ENCODE measurements at regions not wholly inside any gene's neighbourhood (a gene's known extent, or its start where the extent isn't known, plus 50 kb on each side); places are given as distances from the start of the nearest gene placed in this dataset.

- DNase-seq (ENCODE audit: low spot score): peak; percentile 7
- TF ChIP-seq CTCF (IDR thresholded peaks at IDR 0.05; ENCODE audit: unreplicated experiment): peak; percentile 36
- no peaks in the 10 kb centered on the region for H3K36me3 Mint-ChIP-seq (ENCODE audit: low read depth, unreplicated experiment)
- H3K9me3 Mint-ChIP-seq (ENCODE audit: unreplicated experiment): no peaks in the 10 kb centered on the region
- H3K4me3 Mint-ChIP-seq (ENCODE audit: unreplicated experiment): no peak overlapping the region
- no peak overlapping the region for H3K27ac Mint-ChIP-seq (ENCODE audit: unreplicated experiment)
- no peaks in the 10 kb centered on the region for H3K4me1 Mint-ChIP-seq (ENCODE audit: unreplicated experiment)
- H3K27me3 Mint-ChIP-seq (ENCODE audit: unreplicated experiment): no peaks in the 10 kb centered on the region
These were observed 477.2 kb downstream of the TRIB2 start for GRCh38 chr2:13193900-13194299.

DNA sequence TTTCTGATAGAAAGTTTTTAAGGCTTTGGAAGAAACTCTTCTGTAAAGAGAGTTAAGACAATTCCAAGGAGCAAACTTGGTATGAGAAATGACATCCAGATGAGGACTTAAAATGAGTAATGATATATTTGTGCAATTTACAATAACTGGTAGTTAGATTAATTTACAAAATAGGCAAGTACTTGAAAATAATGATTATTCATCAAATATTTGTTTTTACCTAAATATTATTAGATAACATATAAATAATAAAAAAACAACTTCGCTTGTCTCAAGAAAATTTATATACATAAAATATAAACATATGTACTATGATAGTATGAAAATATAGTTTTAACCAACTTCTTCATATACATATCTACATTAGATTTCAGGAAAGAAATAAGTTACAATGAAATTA, 478.5 kb downstream of the TRIB2 start:
- no peaks in the 10 kb centered on the region for H3K9me3 Mint-ChIP-seq (ENCODE audit: unreplicated experiment)
- no peaks in the 10 kb centered on the region for H3K27me3 Mint-ChIP-seq (ENCODE audit: unreplicated experiment)
- H3K27ac Mint-ChIP-seq (ENCODE audit: unreplicated experiment): no peak overlapping the region
- no peak overlapping the region for H3K4me3 Mint-ChIP-seq (ENCODE audit: unreplicated experiment)
- H3K36me3 Mint-ChIP-seq (ENCODE audit: low read depth, unreplicated experiment): no peaks in the 10 kb centered on the region
- H3K4me1 Mint-ChIP-seq (ENCODE audit: unreplicated experiment): no peaks in the 10 kb centered on the region
- TF ChIP-seq CTCF (IDR thresholded peaks at IDR 0.05; ENCODE audit: unreplicated experiment): no peak
- DNase-seq (ENCODE audit: low spot score): no peak

- TF ChIP-seq CTCF (IDR thresholded peaks at IDR 0.05; ENCODE audit: unreplicated experiment): no peak
- H3K27ac Mint-ChIP-seq (ENCODE audit: unreplicated experiment): no peak overlapping the region
- no peak overlapping the region for H3K4me3 Mint-ChIP-seq (ENCODE audit: unreplicated experiment)
- H3K27me3 Mint-ChIP-seq (ENCODE audit: unreplicated experiment): no peaks in the 10 kb centered on the region
- H3K36me3 Mint-ChIP-seq (ENCODE audit: low read depth, unreplicated experiment): no peaks in the 10 kb centered on the region
- no peak for DNase-seq (ENCODE audit: low spot score)
- H3K4me1 Mint-ChIP-seq (ENCODE audit: unreplicated experiment): no peaks in the 10 kb centered on the region
- no peaks in the 10 kb centered on the region for H3K9me3 Mint-ChIP-seq (ENCODE audit: unreplicated experiment)
These were observed 480.5 kb downstream of the TRIB2 start for GRCh38 chr2:13197248-13197647.

GRCh38 chr2:13201924-13202323, 485.2 kb downstream of the TRIB2 start:
- H3K4me3 Mint-ChIP-seq (ENCODE audit: unreplicated experiment): no peak overlapping the region
- no peak for DNase-seq (ENCODE audit: low spot score)

GRCh38 chr2:13212115-13212514, 495.4 kb downstream of the TRIB2 start:
- Mint-ChIP-seq H3K9me3 (ENCODE audit: unreplicated experiment) (no peaks in the 10 kb centered on the region), H3K27ac (ENCODE audit: unreplicated experiment) (no peak overlapping the region), H3K36me3 (ENCODE audit: low read depth, unreplicated experiment) (peaks cover 5% of the 10 kb centered on the region), H3K4me1 (ENCODE audit: unreplicated experiment) (no peaks in the 10 kb centered on the region), H3K27me3 (ENCODE audit: unreplicated experiment) (no peaks in the 10 kb centered on the region), H3K4me3 (ENCODE audit: unreplicated experiment) (no peak overlapping the region)
- DNase-seq (ENCODE audit: low spot score): no peak
- TF ChIP-seq CTCF (IDR thresholded peaks at IDR 0.05; ENCODE audit: unreplicated experiment): no peak

More at GRCh38 chr2:13201924-13202323, 485.2 kb downstream of the TRIB2 start:
- no peaks in the 10 kb centered on the region for H3K27me3 Mint-ChIP-seq (ENCODE audit: unreplicated experiment)
- no peaks in the 10 kb centered on the region for H3K4me1 Mint-ChIP-seq (ENCODE audit: unreplicated experiment)
- H3K9me3 Mint-ChIP-seq (ENCODE audit: unreplicated experiment): no peaks in the 10 kb centered on the region
- no peak for TF ChIP-seq CTCF (IDR thresholded peaks at IDR 0.05; ENCODE audit: unreplicated experiment)
- no peaks in the 10 kb centered on the region for H3K36me3 Mint-ChIP-seq (ENCODE audit: low read depth, unreplicated experiment)
- H3K27ac Mint-ChIP-seq (ENCODE audit: unreplicated experiment): no peak overlapping the region
